ENCODE measurements at regions not wholly inside any gene's neighbourhood (a gene's known extent, or its start where the extent isn't known, plus 50 kb on each side); places are given as distances from the start of the nearest gene placed in this dataset.

- TF ChIP-seq, protein P1, sequence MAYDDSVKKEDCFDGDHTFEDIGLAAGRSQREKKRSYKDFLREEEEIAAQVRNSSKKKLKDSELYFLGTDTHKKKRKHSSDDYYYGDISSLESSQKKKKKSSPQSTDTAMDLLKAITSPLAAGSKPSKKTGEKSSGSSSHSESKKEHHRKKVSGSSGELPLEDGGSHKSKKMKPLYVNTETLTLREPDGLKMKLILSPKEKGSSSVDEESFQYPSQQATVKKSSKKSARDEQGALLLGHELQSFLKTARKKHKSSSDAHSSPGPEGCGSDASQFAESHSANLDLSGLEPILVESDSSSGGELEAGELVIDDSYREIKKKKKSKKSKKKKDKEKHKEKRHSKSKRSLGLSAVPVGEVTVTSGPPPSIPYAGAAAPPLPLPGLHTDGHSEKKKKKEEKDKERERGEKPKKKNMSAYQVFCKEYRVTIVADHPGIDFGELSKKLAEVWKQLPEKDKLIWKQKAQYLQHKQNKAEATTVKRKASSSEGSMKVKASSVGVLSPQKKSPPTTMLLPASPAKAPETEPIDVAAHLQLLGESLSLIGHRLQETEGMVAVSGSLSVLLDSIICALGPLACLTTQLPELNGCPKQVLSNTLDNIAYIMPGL (CRISPR knock-in tag; IDR thresholded peaks at IDR 0.05; ENCODE audit: borderline replicate concordance), result no peak
- TF ChIP-seq E2F6 (IDR thresholded peaks at IDR 0.05; ENCODE audit: borderline replicate concordance, low read depth), result no peak
- no peak for TF ChIP-seq CBX8 (IDR thresholded peaks at IDR 0.05)
- no peak for TF ChIP-seq TP53 (CRISPR knock-in tag; IDR thresholded peaks at IDR 0.05)
- no peak for TF ChIP-seq NR3C1 (IDR thresholded peaks at IDR 0.05)
- no peak for TF ChIP-seq MAZ (IDR thresholded peaks at IDR 0.05; ENCODE audit: borderline replicate concordance, low read depth, low read length)
- TF ChIP-seq SMC3 (IDR thresholded peaks at IDR 0.05), result no peak
These were observed 76.4 kb upstream of the SLC1A1 start (continued) for GRCh38 chr9:4413856-4414255.

DNA sequence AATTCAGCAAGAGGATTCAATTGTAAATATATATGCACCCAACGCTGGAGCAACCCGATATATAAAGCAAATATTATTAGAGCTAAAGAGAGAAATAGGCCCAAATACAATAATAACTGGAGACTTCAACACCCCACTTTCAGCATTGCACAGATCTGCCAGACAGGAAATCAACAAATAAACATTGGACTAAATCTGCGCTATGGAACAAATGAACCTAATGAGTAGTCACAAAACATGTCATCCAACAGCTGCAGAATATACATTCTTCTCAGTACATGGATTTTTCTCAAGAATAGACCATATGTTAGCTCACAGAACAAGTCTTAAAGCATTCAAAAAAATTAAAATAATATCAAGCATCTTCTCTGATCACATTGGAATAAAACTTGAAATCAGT lies 86.1 kb upstream of the SLC1A1 start:
- Histone ChIP-seq H3K27ac (no peak overlapping the region), H3K4me3 (no peak overlapping the region), H3K4me1 (no peaks in the 10 kb centered on the region), H3K9me3 (peaks cover 24% of the 10 kb centered on the region; the same call in 2 of the 3 replicates), H3K4me2 (no peak overlapping the region)
- ATAC-seq (no peak), DNase-seq (ENCODE audit: low read depth in 1 of 2, low spot score in 1 of 2) (no peak), FAIRE-seq (no peak)
- TF ChIP-seq MAZ (IDR thresholded peaks at IDR 0.05; ENCODE audit: borderline replicate concordance, low read depth, low read length), result no peak
- no peak for TF ChIP-seq HOXA7 (CRISPR knock-in tag; IDR thresholded peaks at IDR 0.05)
- TF ChIP-seq SMC3 (IDR thresholded peaks at IDR 0.05), result no peak
- no peak for TF ChIP-seq KDM5A (IDR thresholded peaks at IDR 0.05)
- TF ChIP-seq CBX2 (IDR thresholded peaks at IDR 0.05; ENCODE audit: borderline replicate concordance, low read depth), result no peak
- no peak for TF ChIP-seq FOXS1 (CRISPR knock-in tag; IDR thresholded peaks at IDR 0.05)
- no peak for TF ChIP-seq EHMT2 (IDR thresholded peaks at IDR 0.05; ENCODE audit: low read depth)
- no peak for TF ChIP-seq SREBF2 (IDR thresholded peaks at IDR 0.05)
- TF ChIP-seq CBX8 (IDR thresholded peaks at IDR 0.05), result no peak
- TF ChIP-seq, protein P2, sequence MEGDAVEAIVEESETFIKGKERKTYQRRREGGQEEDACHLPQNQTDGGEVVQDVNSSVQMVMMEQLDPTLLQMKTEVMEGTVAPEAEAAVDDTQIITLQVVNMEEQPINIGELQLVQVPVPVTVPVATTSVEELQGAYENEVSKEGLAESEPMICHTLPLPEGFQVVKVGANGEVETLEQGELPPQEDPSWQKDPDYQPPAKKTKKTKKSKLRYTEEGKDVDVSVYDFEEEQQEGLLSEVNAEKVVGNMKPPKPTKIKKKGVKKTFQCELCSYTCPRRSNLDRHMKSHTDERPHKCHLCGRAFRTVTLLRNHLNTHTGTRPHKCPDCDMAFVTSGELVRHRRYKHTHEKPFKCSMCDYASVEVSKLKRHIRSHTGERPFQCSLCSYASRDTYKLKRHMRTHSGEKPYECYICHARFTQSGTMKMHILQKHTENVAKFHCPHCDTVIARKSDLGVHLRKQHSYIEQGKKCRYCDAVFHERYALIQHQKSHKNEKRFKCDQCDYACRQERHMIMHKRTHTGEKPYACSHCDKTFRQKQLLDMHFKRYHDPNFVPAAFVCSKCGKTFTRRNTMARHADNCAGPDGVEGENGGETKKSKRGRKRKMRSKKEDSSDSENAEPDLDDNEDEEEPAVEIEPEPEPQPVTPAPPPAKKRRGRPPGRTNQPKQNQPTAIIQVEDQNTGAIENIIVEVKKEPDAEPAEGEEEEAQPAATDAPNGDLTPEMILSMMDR (IDR thresholded peaks at IDR 0.05), result no peak
- no peak for TF ChIP-seq ZSCAN20 (CRISPR knock-in tag; IDR thresholded peaks at IDR 0.05)
- ChIA-PET CTCF (interaction anchor here (1.3 kb wide), 1 partner anchor 21 kb away, joined by 3 read pairs; no protein-coding TSS in a partner anchor), POLR2A (no interaction called here)
- WGBS (ENCODE audit: missing lambda C conversion rate), result 61% methylated on average over 3 of the region's 3 CpGs

GRCh38 chr9:4402501-4402900 lies 87.8 kb upstream of the SLC1A1 start:
- ChIA-PET POLR2A (no interaction called here), CTCF (no interaction called here)
- no peak overlapping the region for H3K4me2 ChIP-seq
- ATAC-seq, result no peak
- peaks cover 24% of the 10 kb centered on the region; the same call in 2 of the 3 replicates for H3K9me3 ChIP-seq
- DNase-seq (ENCODE audit: low read depth in 1 of 2, low spot score in 1 of 2), result no peak
- H3K4me3 ChIP-seq, result no peak overlapping the region
- TF ChIP-seq KDM5A (IDR thresholded peaks at IDR 0.05), result no peak
- TF ChIP-seq TFCP2L1 (CRISPR knock-in tag; IDR thresholded peaks at IDR 0.05), result no peak
- TF ChIP-seq, protein P2 (IDR thresholded peaks at IDR 0.05), result no peak
- no peak for TF ChIP-seq CEBPB (IDR thresholded peaks at IDR 0.05)
- TF ChIP-seq SREBF2 (IDR thresholded peaks at IDR 0.05), result no peak
- TF ChIP-seq KDM1A (IDR thresholded peaks at IDR 0.05; ENCODE audit: low read depth), result no peak
- no peak for TF ChIP-seq POLR2A (IDR thresholded peaks at IDR 0.05; ENCODE audit: low read length)
- TF ChIP-seq ESRRA (IDR thresholded peaks at IDR 0.05; ENCODE audit: borderline replicate concordance, low read length), result no peak
- no peak for TF ChIP-seq CBX2 (IDR thresholded peaks at IDR 0.05; ENCODE audit: borderline replicate concordance, low read depth)
- no peak for TF ChIP-seq SMC3 (IDR thresholded peaks at IDR 0.05)
- TF ChIP-seq HES2 (IDR thresholded peaks at IDR 0.05), result no peak
- no peak for TF ChIP-seq TP53 (CRISPR knock-in tag; IDR thresholded peaks at IDR 0.05)
- no peak for TF ChIP-seq EHF (CRISPR knock-in tag; IDR thresholded peaks at IDR 0.05)
- no peak for TF ChIP-seq FOXS1 (CRISPR knock-in tag; IDR thresholded peaks at IDR 0.05)
- TF ChIP-seq HOXB13 (CRISPR knock-in tag; IDR thresholded peaks at IDR 0.05; ENCODE audit: low read depth), result no peak
- no peak for TF ChIP-seq CHD2 (IDR thresholded peaks at IDR 0.05; ENCODE audit: low read length, partially characterized antibody)
- no peak for TF ChIP-seq JUN (IDR thresholded peaks at IDR 0.05)
- TF ChIP-seq FOSL2 (IDR thresholded peaks at IDR 0.05), result no peak
- TF ChIP-seq FOSL2 (CRISPR knock-in tag; IDR thresholded peaks at IDR 0.05), result no peak
- TF ChIP-seq ZC3H11A (IDR thresholded peaks at IDR 0.05), result no peak
- TF ChIP-seq RARB (CRISPR knock-in tag; IDR thresholded peaks at IDR 0.05), result no peak
- no peak for FAIRE-seq
- H3K27ac ChIP-seq, result no peak overlapping the region
- no peaks in the 10 kb centered on the region for H3K4me1 ChIP-seq
